GM21737 (cell line): ENCODE measurements at regions not wholly inside any gene's neighbourhood (a gene's known extent, or its start where the extent isn't known, plus 50 kb on each side); places are given as distances from the start of the nearest gene placed in this dataset.

Experiments used
- ATAC-seq: cut with Tn5 transposase; IDR thresholded peaks from one replicate; pipeline ENCODE4 v1.9.1; 2021; ENCODE audit warnings: mild to moderate bottlenecking, moderate library complexity; ENCODE audit not compliant: unreplicated experiment

DNA sequence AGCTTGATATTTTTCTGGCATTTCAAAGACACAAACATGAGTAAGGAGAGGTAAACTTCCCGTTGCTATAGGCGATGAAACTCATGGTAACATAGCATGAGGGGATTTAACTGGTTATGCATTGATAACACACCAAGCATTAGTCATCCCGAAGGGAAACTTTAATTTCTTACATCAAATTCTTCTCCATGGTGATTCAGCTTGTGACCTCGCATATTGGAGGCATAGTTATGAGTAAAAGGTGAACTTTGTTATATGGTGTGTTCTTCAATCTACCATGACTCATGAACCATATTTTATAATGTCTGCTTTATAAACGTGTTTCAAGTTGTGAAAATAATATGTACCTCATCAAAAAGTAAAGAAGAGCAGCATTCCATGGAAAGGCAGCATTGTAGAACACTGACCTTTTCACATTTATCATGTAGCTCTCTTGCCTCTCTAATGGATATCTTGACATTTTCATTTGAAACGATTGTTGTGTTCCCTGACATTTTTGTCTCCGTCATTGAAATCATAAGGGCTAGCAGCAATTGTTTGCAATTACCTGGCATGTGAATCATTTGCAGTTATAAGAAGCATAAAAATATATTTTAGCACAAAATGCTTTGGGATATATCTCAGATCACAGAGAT lies 491.8 kb downstream of the ANXA1 start:
- no peak for ATAC-seq

DNA sequence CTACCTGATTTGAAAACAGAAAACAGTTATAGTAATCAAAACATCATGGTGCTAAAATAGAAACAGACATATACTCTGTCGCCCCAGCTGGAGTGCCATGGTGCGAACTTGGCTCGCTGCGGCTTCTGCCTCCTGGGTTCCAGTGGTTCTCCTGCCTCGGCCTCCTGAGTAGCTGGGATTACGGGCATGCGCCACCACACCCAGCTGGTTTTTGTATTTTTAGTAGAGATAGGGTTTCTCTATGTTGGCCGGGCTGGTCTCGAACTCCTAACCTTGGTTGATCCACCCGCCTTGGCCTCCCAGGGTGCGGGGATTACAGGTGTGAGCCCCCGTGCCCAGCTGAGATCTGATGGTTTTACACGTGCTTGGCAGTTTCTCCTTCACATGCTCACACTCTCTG lies 495.9 kb downstream of the ANXA1 start:
- no peak for ATAC-seq

DNA sequence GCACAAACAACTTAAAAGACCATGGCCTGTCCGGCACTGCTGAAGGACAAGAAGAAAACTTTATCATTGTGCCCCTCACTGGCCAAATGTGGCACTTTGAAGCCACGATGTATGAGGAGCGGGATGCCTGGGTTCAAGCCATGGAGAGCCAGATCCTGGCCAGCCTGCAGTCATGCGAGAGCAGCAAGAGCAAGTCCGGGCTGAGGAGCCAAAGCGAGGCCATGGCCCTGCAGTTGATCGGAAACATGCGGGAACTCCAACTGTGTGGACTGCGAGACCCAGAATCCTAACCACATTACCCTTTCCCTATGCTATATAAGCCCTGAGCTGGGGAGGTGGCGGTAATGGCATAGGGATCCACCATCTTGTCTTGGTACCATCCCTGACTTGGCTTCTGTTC lies 497.9 kb downstream of the ANXA1 start:
- no peak for ATAC-seq

DNA sequence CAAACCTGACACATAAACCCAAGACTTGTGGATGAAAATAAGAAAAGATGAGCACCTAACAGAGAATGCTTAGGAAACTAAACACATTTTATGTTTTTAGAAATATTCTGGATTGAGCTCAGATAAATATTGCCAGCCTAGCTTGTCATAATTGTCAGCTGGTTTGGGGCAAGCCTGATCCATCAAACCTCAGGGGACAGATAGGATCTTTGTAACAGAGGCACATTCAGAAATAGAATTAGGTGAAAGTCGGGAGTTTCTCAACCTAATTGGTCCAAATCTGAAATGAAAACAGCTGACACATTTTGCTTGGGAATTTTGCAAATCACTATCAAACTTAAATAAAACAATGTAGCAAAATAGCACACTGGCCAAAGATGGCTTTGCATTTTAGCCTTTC lies 503.7 kb downstream of the ANXA1 start:
- no peak for ATAC-seq

DNA sequence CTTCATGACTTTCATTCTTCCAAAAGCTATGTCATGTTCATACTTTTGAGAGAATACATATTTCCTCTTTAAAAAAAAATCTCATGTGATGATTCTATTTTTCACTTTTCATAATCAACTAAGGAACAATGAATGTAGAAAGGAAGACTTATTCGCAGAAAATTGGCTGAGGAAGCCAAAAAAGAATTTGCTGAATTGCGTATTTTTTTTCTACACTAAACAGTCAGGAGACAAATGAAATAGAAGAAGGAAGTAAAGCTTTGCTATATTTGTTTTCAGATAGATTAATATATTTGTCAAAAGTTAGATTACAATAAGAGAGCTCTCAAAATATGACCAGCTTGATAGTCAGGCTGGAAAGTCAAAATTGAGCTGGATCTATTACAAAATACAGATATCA lies 504.2 kb downstream of the ANXA1 start:
- no peak for ATAC-seq

DNA sequence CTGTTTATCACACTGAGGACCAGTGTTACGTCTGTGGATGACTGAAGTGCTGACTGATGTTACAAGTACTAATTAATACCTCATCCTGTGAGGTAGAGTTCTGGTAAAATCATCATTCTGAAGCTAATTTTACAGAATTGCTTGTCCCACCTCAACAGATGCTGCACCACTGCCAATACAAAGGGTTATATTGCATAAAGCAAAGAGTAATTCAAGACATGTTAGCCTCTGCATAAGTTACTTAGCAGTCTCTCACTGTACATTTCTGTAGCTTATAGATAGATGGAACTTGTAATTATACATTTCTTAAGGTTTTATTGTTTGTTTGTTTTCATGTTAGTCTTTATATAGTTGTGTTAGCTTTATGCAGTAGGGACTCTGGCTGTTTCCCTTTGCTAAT lies 513.6 kb downstream of the ANXA1 start:
- no peak for ATAC-seq

DNA sequence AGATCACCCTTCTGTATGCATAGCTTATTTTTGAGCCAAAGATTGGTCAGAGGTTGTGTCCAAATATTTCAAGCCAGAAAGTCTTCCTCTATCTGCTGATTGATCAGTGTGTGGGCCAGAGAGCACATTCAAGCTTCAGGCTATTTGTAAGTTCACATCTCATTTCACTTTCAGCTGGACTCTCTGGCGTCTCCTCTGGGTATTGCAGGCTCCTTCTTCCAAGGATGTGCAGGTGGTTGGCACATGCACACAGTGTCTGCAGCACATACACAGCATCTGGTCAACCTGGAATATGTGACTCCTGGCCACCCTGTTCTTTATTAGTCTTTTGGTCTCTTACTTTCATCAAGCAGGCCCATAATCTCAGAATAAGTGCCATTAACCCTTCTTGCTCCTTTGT lies 516.1 kb downstream of the ANXA1 start:
- ATAC-seq = no peak

DNA sequence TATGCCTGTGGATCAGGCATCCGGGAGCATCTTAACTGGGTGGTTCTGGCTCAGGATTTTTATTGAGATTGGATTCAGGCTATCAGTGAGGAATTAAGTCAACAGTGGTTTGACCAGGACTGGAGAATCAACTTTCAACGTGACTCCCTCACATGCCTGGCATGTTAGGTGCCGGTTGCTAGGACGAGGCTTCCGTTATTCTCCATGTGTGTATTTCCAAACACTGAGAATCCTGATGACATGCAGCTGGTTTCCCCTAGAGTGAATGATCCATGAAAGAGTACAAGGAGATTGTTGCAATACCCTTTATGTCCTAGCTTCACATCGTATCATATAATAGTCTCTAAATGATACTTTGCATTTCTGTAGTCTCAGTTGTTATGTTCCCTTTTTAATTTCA lies 529.2 kb downstream of the ANXA1 start:
- no peak for ATAC-seq

DNA sequence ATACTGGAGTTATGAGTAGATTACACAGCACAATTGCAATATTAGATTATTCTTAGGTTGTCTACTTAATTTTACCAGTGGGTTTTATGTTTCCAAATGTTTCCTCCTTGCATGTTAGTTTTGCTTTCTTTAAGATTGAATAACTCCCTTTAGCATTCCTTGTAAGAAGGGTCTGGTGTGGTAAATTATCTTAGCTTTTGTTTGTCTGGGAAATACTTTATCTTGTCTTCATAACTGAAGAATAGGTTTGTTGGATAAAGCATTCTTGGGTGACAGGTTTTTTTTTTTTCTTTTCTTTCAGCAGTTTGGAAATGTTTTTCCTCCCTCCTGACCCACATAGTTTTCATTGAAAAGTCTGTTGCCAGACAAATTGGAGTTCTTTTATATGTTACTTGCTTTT lies 531.1 kb downstream of the ANXA1 start:
- ATAC-seq = no peak

DNA sequence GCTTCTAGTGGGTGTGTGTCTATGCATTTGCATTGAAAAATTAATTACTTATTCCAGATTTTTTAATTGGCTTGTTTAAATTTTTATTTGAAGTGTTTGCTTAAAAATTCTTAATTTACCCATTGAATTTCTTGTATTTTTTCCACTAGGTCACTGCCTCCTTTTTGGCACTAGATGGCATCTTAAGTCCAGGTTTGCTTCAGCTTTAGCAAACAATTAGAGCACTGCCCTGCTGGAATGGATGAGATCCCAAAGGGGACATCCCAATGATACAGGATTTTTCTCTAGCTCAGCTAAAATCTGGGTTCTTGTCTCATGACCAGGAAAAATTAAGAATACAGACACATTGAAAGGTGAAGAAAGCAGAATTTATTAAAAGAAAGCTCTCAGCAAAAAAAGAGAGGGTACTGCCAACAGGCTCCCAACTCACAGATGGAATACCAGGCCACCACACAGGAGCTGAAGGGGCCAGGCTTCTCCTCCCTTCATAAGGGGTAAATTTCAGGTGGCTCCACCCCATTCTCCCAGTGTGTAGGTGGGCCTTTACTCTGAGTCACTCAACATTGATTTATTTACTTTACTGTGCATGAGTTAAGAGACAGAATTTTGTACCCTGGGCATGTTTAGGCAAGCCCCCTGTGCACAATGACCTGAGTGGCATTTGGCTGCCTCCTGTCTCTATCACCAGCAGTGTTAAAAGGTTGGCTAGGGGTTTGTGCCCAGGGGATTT lies 532.4 kb downstream of the ANXA1 start:
- no peak for ATAC-seq

DNA sequence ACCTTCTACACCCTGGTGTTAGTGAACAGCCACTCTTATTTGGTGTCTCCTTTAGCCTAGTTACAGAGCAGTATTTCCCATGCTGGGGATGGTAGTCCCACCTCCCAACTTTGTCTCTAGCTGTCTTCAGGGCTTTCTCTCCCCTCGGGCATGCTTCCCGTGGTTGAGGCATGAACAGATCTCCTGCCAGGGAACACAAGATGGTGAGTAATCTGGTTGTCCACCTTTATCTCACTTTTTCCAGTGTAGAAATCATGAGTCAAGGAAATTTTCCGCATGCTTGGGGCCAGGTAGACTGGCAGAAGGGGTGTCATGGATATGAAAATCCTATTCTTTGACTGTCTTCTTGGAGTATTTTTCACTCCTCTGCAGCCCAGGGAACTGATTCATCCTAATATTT lies 532.9 kb downstream of the ANXA1 start:
- no peak for ATAC-seq

DNA sequence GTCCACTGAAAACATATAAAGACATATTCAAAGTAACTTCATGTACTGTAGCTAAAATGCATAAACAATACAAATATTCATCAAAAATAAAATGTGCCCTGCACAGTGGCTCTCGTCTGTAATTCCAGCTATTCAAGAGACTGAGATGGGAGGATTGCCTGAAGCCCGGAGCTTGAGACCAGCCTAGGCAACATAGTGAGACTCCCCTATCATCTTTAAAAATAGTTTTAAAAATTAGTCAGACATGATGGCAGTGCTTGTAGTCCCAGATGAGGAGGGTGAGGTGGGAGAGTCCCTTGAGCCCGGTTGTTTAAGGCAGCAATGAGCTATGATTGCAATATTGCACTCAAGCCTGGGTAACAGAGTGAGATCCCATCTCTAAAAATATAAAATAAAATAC lies 534.1 kb downstream of the ANXA1 start:
- ATAC-seq = no peak

DNA sequence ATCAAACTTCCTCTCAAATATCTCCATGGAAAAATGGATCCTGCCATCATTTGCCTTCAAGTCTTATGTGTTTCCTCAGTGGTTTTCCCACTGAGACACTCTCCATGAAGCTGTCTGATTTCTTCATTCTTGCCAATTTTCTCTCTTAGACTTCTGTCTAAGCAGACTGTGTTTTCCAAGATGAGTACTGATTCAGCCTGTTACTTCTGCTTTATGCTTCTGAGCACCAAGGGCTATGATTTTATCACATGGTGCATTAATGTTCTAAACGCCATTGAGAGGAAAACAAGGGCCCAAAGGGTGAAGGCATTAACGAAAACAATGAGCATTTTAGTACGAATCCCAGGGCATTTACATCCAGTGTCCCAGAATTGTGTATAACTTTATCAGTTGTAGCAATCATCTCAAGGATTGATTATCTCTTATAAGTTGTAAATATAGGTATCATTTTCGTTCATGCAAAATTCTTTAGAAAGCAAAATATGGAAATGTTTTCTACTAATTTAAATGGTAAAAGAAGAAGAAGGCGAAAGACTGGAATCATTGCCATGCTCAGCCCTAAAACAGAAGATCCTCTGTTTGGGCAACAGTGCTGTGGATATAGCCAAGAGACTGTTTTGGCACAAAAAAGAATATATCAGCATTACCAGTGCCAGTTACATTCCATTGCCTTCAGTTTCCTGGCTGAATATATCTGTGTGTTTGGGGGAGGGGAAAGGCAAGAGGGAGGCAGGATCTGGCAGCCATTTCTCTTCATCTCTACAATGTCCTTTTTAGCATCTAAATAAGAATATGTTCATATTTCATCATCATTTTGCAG lies 537.6 kb downstream of the ANXA1 start:
- ATAC-seq = no peak

DNA sequence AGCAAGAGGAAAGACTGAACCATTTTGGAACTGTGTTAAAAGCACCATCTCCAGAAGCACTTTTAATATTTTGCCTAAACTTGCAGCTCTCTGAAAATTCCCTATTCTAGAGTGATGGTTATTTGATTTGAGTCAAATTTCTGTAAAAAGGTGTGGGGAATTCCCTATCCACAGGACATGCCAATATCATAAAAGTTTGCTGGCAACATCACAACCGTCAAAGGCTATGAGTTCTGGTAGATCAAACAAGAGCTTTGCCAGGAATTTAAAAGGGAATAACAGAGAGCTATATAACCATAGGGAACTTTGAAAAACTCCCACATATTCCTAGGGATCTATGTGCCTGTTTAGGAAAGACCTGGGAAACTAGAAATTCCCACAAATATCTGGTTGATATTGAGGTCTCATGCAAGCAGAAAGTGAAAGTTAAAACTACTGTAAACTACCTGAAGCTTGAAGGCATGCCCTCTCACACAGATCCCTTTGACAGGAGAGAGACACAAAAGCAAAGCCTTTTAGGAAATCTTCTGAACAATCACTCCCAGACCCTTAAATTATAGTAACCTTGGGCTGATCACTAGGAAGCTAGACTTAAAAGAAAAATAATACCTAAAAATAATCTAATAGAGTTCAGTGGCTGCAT lies 549.9 kb downstream of the ANXA1 start:
- ATAC-seq = no peak

DNA sequence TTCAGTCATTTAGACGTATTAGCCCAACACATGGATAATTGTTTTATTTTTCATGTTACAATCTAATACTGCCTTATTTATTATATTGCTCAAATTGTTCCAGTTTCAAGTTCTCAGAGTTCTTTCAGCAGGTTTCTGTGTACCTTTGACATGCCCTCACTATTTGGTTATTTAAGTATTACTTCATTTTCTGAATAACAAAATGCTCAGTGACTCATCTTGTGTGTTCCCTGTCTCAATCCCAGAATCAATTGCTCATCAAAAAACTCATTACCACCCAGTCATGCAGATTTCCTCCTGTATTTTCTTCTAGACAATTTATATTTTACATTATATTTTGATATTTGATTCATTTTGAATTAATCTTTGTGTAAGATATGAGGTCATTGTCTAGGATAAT lies 562.6 kb downstream of the ANXA1 start:
- ATAC-seq = no peak

DNA sequence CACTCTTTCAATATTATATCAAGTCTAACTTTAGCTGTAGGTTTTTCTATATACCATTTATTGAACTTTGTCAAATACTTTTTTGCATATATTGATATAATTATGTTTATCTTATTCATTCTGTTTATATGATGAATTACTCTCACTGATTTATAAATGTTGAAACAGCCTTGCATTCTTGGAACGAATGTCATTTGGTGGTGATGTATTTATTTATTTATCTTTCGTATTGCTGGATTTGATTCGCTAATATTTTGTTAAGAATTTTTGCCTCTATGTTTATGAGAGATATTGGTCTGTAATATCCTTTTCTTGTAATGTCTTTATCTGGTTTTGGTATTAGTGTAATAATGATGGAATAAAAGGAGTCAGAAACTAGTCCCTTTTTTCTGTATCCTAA lies 563.9 kb downstream of the ANXA1 start:
- ATAC-seq = no peak

DNA sequence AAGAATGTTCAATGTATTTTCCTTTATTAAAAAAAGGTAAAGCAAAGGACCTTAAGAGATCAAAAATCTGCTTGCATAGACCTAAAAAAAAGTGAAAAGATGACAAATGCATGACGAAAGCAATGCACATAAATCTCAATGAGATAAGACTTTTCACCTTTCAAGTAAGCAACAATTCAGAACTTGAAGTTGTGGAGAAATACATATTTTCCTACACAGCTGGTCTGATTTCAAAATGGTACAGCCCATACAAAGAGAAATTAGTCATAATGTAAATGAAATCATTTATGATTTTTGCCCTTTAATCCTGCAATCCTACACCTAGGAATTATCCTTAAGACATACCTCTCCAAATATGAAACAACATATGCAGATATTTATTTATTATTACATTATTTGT lies 568.0 kb downstream of the ANXA1 start:
- ATAC-seq = no peak

DNA sequence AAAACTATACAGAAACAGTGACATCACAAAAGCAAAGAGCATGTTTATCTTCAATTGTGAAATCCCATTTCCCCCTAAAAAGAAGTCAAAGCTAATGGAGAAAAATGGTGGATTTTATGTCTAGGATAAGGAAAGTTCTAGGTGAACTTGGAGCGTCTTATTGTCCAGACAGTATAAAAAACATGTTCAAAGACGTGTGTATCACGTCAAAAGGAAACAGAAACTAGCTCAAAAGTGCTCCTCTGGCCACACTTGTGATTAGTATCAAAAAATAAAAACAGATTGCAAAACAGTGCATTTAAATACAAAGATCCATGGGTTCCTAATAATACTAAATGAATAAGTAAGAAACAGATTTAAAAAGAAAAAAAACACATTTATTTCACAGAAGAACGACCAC lies 568.9 kb downstream of the ANXA1 start:
- ATAC-seq = no peak

DNA sequence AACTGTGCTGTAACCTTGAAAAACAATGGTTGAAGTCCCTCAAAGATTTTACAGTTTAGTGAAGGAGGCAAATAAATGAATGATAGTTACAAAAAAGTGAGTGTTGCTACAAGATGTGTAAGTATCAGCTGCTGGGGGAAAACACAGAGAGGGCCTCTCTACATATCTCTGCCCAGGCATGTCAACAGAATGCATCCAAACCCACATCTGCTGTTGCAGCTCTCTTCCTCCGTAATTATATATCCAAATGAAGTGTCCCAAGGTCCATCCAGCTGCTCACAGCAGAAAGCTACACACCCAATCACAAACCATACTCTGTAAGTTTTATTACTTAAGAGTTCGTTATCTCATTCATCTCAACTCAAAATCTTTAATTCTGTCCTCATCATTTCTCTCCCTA lies 584.6 kb downstream of the ANXA1 start:
- ATAC-seq = no peak

DNA sequence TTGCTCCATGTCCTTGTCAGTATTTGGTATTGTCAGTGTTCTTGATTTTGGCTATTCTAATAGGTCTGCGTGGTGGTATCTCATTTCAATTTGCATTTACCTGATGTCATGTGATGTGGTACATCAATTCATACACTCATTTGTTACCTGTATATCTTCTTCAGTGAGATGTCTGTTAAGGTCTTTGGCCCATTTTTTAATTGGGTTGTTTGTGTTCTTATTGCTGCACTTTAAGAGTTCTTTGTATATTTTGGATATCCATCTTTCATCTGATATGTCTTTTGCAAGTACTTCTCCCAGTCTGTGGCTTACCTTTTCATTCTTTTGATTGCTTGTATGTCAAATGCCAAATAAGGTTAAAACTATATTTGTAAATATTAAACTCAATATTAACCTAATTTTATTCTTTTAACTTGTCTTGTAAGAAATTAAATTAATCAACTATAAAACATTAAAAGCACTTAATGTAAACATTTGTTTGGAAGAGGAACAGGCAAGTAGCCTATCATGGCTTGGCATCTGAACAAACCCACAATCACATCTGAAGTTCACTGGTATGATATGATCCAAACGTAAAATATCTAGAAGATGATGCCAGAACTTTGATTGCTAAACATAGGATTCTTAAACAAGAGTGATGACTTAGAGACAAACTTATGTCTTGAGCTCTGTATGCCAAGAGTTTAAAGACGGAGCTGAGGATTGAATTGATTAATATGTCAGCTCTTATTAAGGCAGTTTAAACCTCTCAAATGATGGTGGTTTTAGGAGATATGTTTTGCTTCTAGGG lies 587.3 kb downstream of the ANXA1 start:
- ATAC-seq = no peak

DNA sequence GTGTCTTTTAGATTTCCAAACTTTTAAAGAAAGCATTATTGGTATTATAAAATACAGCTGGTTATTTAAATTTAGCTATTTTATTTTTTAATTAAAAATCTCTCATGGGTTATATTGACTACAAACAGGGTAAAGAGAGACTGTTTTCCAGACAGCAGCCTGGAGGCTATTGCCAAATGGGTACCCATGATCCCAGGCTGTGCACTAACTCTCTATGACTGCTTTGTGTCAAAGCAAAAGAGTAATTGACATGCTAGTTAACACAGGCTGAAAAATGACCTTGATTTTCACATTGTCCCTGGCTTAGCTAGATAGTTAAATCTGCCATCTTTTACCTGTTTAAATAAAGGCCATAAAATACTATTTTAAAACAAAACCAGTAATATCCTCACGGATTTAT lies 589.7 kb downstream of the ANXA1 start:
- no peak for ATAC-seq
